Uterus (tissue), 3 donors: ENCODE measurements at regions not wholly inside any gene's neighbourhood (a gene's known extent, or its start where the extent isn't known, plus 50 kb on each side); places are given as distances from the start of the nearest gene placed in this dataset.

ENCODE experiments used
- DNase-seq, 2 donors: peaks; one replicate each; pipeline ENCODE4 v3.0.0-alpha.2; 2019 to 2020
- H3K27ac ChIP-seq, 2 donors: fragments of 200-600 bp; sonication (generic); 1 replicate in 1 of 2; 2 replicates in 1 of 2; pipeline ENCODE4 v1.5.1; 2016 to 2018
- H3K27me3 ChIP-seq, 2 donors: fragments of 200-600 bp; sonication (generic); one replicate each; pipeline ENCODE4 v1.5.1; 2018 to 2019; ENCODE audit warnings: control low read depth in 1 of 2
- H3K36me3 ChIP-seq, 2 donors: fragments of 200-600 bp; sonication (generic); one replicate each; pipeline ENCODE4 v1.5.1; 2019; ENCODE audit warnings: control low read depth in 1 of 2
- H3K4me1 ChIP-seq, 2 donors: fragments of 200-600 bp; sonication (generic); one replicate each; pipeline ENCODE4 v1.5.1; 2018 to 2019; ENCODE audit warnings: control low read depth in 1 of 2
- H3K4me3 ChIP-seq, 2 donors: fragments of 200-600 bp; sonication (generic); 1 replicate in 1 of 2; 2 replicates in 1 of 2; pipeline ENCODE4 v1.5.1; 2018 to 2019; ENCODE audit warnings: mild to moderate bottlenecking in 1 of 2
- H3K9me3 ChIP-seq, 2 donors: fragments of 200-600 bp; sonication (generic); one replicate each; pipeline ENCODE4 v1.5.1; 2019; ENCODE audit warnings: control low read depth in 1 of 2
- CTCF ChIP-seq, 4 experiments: fragments of 200-600 bp in 2 of 4; fragments of 450-650 bp in 2 of 4; sonication (generic) in 2 of 4; IDR thresholded peaks; one replicate each; pipeline ENCODE4 v1.5.1; 2016 to 2019; ENCODE audit warnings: antibody characterized with exemption in 4 of 4, mild to moderate bottlenecking in 2 of 4, moderate library complexity in 1 of 4
- POLR2A ChIP-seq, 2 donors: fragments of 450-650 bp; IDR thresholded peaks; one replicate each; pipeline ENCODE4 v1.6.1; 2016; ENCODE audit warnings: antibody characterized with exemption in 2 of 2, mild to moderate bottlenecking in 1 of 2, moderate library complexity in 1 of 2
- intact Hi-C: fragments of 100-400 bp; cut with DNase I; formaldehyde crosslinking; loops from one replicate; pipeline ENCODE4 v1.15.1; 2023; ENCODE audit warnings: low total_unique reads
- donor health status: DM: yes; HTN: yes; CAD: no.

GRCh38 chr13:34419025-34419424 is 523.0 kb upstream of the NBEA start:
- no peaks in the 10 kb centered on the region for H3K36me3 ChIP-seq
- intact Hi-C loops = no loop called here
- TF ChIP-seq POLR2A (IDR thresholded peaks at IDR 0.05) (no peak), CTCF (IDR thresholded peaks at IDR 0.05) (no peak)

GRCh38 chr13:34419755-34420154 is 522.3 kb upstream of the NBEA start:
- Histone ChIP-seq H3K36me3 (no peaks in the 10 kb centered on the region), H3K4me3 (no peak overlapping the region), H3K27me3 (no peaks in the 10 kb centered on the region), H3K9me3 (no peaks in the 10 kb centered on the region), H3K4me1 (no peaks in the 10 kb centered on the region), H3K27ac (no peak overlapping the region)
- intact Hi-C loops = no loop called here
- no peak for TF ChIP-seq CTCF (IDR thresholded peaks at IDR 0.05)
- TF ChIP-seq POLR2A (IDR thresholded peaks at IDR 0.05) = no peak
- DNase-seq = no peak

More at GRCh38 chr13:34419025-34419424, 523.0 kb upstream of the NBEA start:
- no peaks in the 10 kb centered on the region for H3K4me1 ChIP-seq
- H3K4me3 ChIP-seq = no peak overlapping the region
- H3K27me3 ChIP-seq = no peaks in the 10 kb centered on the region
- no peak overlapping the region for H3K27ac ChIP-seq
- no peaks in the 10 kb centered on the region for H3K9me3 ChIP-seq
- no peak for DNase-seq

GRCh38 chr13:34420702-34421346 is 521.2 kb upstream of the NBEA start:
- intact Hi-C loops = no loop called here
- no peaks in the 10 kb centered on the region for H3K36me3 ChIP-seq
- no peaks in the 10 kb centered on the region for H3K27me3 ChIP-seq
- H3K4me1 ChIP-seq = no peaks in the 10 kb centered on the region
- H3K4me3 ChIP-seq = no peak overlapping the region
- no peak for DNase-seq
- H3K9me3 ChIP-seq = no peaks in the 10 kb centered on the region
- TF ChIP-seq CTCF (IDR thresholded peaks at IDR 0.05) (no peak), POLR2A (IDR thresholded peaks at IDR 0.05) (no peak)
- H3K27ac ChIP-seq = no peak overlapping the region

DNA sequence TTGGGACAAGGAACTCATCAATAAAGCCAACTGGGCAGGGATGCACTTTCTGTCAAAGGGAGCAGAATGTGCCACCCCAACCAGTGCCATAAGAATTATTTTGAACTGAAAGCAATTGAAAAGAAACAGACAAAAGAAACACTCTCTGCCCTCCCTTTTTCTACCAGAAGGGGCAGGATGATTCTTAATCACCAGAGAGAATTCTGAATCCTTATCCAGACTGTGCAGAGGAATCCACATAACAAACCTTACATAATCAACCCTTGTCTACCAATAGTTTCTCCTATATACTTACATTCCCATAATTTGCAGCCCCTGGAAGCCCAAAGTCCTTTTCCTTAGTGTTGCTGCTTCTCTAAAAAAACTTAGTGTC is 520.7 kb upstream of the NBEA start:
- H3K9me3 ChIP-seq = no peaks in the 10 kb centered on the region
- H3K4me3 ChIP-seq = no peak overlapping the region
- H3K27ac ChIP-seq = no peak overlapping the region
- H3K4me1 ChIP-seq = no peaks in the 10 kb centered on the region
- H3K27me3 ChIP-seq = no peaks in the 10 kb centered on the region
- TF ChIP-seq POLR2A (IDR thresholded peaks at IDR 0.05) = no peak
- no peak for TF ChIP-seq CTCF (IDR thresholded peaks at IDR 0.05)
- no peak for DNase-seq
- H3K36me3 ChIP-seq = no peaks in the 10 kb centered on the region
- intact Hi-C loops = no loop called here

DNA sequence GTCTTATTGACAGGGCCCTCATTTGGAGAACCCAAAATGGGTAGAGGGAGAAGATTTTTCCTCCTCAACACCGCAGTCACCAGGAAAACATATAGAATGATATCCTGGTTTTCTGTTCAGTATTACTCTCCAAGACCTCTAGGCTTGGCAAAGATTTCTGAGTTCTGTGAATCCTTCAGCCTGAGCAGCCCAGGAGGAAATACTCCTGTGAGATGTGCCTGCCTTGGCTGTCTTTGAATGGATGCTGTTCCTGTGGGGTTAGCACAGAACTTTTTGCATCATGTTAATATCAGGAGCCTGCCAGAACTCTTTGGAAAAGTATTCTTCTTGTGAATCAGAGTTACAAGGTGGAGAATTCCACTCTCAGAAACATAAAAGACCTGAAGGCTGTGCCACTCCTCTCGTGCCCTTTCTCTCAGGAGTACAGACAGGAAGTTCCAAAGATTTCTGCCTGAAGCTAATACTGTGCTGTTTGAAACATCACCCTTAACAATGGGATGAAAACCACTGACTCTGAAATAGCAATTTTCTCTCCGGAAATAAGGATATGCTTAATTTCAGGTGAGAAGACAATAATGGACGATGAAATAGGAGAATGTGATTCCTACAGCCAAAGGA is 520.1 kb upstream of the NBEA start:
- TF ChIP-seq POLR2A (IDR thresholded peaks at IDR 0.05) (no peak), CTCF (IDR thresholded peaks at IDR 0.05) (no peak)
- Histone ChIP-seq H3K27me3 (no peaks in the 10 kb centered on the region), H3K4me1 (no peaks in the 10 kb centered on the region), H3K27ac (no peak overlapping the region), H3K36me3 (no peaks in the 10 kb centered on the region), H3K9me3 (no peaks in the 10 kb centered on the region), H3K4me3 (no peak overlapping the region)
- intact Hi-C loops = no loop called here
- DNase-seq = no peak
